Activated T-cell treated with anti-CD3 and anti-CD28 coated beads, Interleukin-2, amount 50 U/mL, for 72 hours (primary cell): ENCODE measurements at regions not wholly inside any gene's neighbourhood (a gene's known extent, or its start where the extent isn't known, plus 50 kb on each side); places are given as distances from the start of the nearest gene placed in this dataset.
A peak's percentile ranks its signal among the peaks of the same experiment; 100 is the strongest.

ENCODE experiments used
- ATAC-seq, 2 donors: fragments of 150-1000 bp; cut with Tn5 transposase; replicated peaks in 1 of 2; 2 replicates each; pipeline ENCODE4 v1.10.0; 2021; ENCODE audit warnings: moderate library complexity in 2 of 2, mild to moderate bottlenecking in 1 of 2
- DNase-seq, 2 donors: peaks; one replicate each; pipeline ENCODE4 v3.0.0; 2021 to 2022; ENCODE audit warnings: mixed read lengths in 1 of 2
- H3K27ac Mint-ChIP-seq: one replicate; pipeline ENCODE4 v1.8.0; 2022; ENCODE audit warnings: mild to moderate bottlenecking, moderate library complexity, mixed read lengths
- H3K27me3 Mint-ChIP-seq: one replicate; pipeline ENCODE4 v1.8.0; 2022; ENCODE audit warnings: low read depth, mixed read lengths
- H3K36me3 Mint-ChIP-seq, 2 donors: one replicate each; pipeline ENCODE4 v1.8.0; 2022; ENCODE audit warnings: mixed read lengths in 2 of 2, mild to moderate bottlenecking in 1 of 2; ENCODE audit not compliant: insufficient read depth in 2 of 2
- H3K4me1 Mint-ChIP-seq: one replicate; pipeline ENCODE4 v1.8.0; 2022; ENCODE audit warnings: low read depth, mixed read lengths
- H3K4me3 Mint-ChIP-seq, 2 donors: one replicate each; pipeline ENCODE4 v1.8.0; 2022; ENCODE audit warnings: mild to moderate bottlenecking in 2 of 2, mixed read lengths in 2 of 2, moderate library complexity in 2 of 2
- H3K9me3 Mint-ChIP-seq, 2 donors: one replicate each; pipeline ENCODE4 v1.8.0; 2022; ENCODE audit warnings: mixed read lengths in 2 of 2

DNA sequence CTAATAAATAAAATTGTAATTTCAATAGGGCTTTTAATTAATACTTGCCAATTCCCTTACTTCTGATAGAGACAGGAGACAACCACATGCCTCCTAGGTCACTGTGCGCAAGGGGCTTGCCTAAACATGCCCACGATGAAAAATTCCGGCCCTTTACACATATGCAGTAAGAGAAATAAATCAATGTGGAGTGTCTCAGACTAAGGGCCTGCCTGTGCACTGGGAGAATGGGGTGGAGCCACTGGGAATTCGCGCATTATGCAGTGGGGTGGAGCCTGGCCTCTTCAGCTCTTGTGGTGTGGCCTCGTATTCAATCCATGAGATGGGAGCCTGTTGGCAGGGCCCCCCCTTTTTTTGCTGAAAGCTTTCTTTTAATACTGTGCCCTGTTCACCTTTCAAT, 484.5 kb downstream of the PDGFC start:
- H3K27ac Mint-ChIP-seq = no peak overlapping the region
- ATAC-seq = no peak
- H3K27me3 Mint-ChIP-seq = no peaks in the 10 kb centered on the region

GRCh38 chr4:156481845-156482244, 489.8 kb downstream of the PDGFC start:
- Mint-ChIP-seq H3K27me3 (no peaks in the 10 kb centered on the region), H3K27ac (no peak overlapping the region), H3K9me3 (no peaks in the 10 kb centered on the region), H3K4me3 (no peak overlapping the region), H3K36me3 (no peaks in the 10 kb centered on the region), H3K4me1 (no peaks in the 10 kb centered on the region)
- ATAC-seq (no peak), DNase-seq (no peak)

More for the DNA sequence above, 484.5 kb downstream of the PDGFC start:
- Mint-ChIP-seq H3K36me3 (no peaks in the 10 kb centered on the region), H3K9me3 (peaks cover 2 to 4% of the 10 kb centered on the region in 2 donors), H3K4me3 (no peak overlapping the region), H3K4me1 (no peaks in the 10 kb centered on the region)
- DNase-seq = no peak

GRCh38 chr4:156477636-156478035, 494.0 kb downstream of the PDGFC start:
- Mint-ChIP-seq H3K27ac (no peak overlapping the region), H3K27me3 (no peaks in the 10 kb centered on the region), H3K4me1 (no peaks in the 10 kb centered on the region), H3K4me3 (no peak overlapping the region), H3K36me3 (no peaks in the 10 kb centered on the region), H3K9me3 (peaks cover 0 to 4% of the 10 kb centered on the region in 2 donors)
- no peak for ATAC-seq
- no peak for DNase-seq

DNA sequence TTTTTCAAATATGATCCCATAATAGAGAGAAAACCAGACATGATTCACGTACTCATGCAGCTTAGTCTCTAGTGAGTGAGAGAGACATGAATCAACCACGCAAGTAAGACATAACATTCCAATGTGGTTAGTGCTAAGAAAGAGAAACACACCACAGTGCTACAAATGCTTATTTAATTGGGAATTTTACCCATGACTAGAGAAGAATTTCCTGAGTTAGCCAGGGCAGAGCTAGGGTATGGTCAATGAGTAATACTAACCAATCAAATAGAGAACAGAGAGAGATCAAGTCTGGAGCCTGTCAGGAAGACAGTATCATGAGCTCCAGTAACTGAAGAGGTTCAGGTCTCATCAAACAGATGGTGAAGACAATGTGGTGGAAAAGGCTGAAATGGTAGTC, 495.2 kb downstream of the PDGFC start:
- H3K36me3 Mint-ChIP-seq = no peaks in the 10 kb centered on the region
- H3K4me1 Mint-ChIP-seq = no peaks in the 10 kb centered on the region
- H3K27me3 Mint-ChIP-seq = no peaks in the 10 kb centered on the region
- ATAC-seq (no peak), DNase-seq (no peak)
- no peak overlapping the region for H3K4me3 Mint-ChIP-seq
- peaks cover 0 to 4% of the 10 kb centered on the region in 2 donors for H3K9me3 Mint-ChIP-seq
- no peak overlapping the region for H3K27ac Mint-ChIP-seq

DNA sequence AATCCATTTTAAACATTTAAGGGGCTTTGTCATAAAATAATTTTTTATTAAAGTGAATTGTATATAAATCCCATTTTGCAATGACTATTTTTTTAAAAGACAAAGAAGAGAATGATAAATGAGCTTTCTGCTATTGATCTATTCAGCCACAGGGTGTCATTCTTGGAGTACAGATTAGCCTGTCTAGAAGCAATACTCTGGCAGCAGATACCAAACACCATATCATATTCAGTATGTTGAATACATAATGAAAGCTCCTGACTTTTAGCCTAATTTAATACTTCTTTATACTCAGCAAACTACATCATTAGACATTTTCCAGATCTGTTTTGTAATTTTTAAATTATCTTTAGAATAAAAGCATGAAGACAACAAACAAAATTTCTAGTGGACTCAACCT, 496.3 kb downstream of the PDGFC start:
- H3K27ac Mint-ChIP-seq = no peak overlapping the region
- no peak for DNase-seq
- H3K4me3 Mint-ChIP-seq = no peak overlapping the region
- no peak for ATAC-seq
- no peaks in the 10 kb centered on the region for H3K27me3 Mint-ChIP-seq
- H3K9me3 Mint-ChIP-seq = peaks cover 4% of the 10 kb centered on the region in 2 donors
- H3K36me3 Mint-ChIP-seq = no peaks in the 10 kb centered on the region
- no peaks in the 10 kb centered on the region for H3K4me1 Mint-ChIP-seq

GRCh38 chr4:156473151-156473550, 498.4 kb downstream of the PDGFC start:
- DNase-seq (no peak), ATAC-seq (peak; percentile 22 to 48)
- Mint-ChIP-seq H3K36me3 (no peaks in the 10 kb centered on the region), H3K4me3 (no peak overlapping the region), H3K9me3 (peaks cover 6% of the 10 kb centered on the region in 2 donors), H3K27ac (no peak overlapping the region), H3K4me1 (no peaks in the 10 kb centered on the region), H3K27me3 (no peaks in the 10 kb centered on the region)

- H3K4me1 Mint-ChIP-seq = no peaks in the 10 kb centered on the region
- H3K27ac Mint-ChIP-seq = no peak overlapping the region
- DNase-seq (no peak), ATAC-seq (no peak)
- H3K27me3 Mint-ChIP-seq = no peaks in the 10 kb centered on the region
- H3K4me3 Mint-ChIP-seq = no peak overlapping the region
- H3K9me3 Mint-ChIP-seq = peaks cover 6 to 7% of the 10 kb centered on the region in 2 donors
- no peaks in the 10 kb centered on the region for H3K36me3 Mint-ChIP-seq
These were observed 499.0 kb downstream of the PDGFC start for GRCh38 chr4:156472624-156473023.

- H3K27me3 Mint-ChIP-seq = no peaks in the 10 kb centered on the region
- peaks cover 4 to 6% of the 10 kb centered on the region in 2 donors for H3K9me3 Mint-ChIP-seq
- H3K27ac Mint-ChIP-seq = no peak overlapping the region
- H3K4me1 Mint-ChIP-seq = no peaks in the 10 kb centered on the region
- no peak for DNase-seq
- H3K36me3 Mint-ChIP-seq = no peaks in the 10 kb centered on the region
- ATAC-seq = no peak
- H3K4me3 Mint-ChIP-seq = no peak overlapping the region
These were observed 505.9 kb upstream of the CTSO start for GRCh38 chr4:156459584-156459983.

DNA sequence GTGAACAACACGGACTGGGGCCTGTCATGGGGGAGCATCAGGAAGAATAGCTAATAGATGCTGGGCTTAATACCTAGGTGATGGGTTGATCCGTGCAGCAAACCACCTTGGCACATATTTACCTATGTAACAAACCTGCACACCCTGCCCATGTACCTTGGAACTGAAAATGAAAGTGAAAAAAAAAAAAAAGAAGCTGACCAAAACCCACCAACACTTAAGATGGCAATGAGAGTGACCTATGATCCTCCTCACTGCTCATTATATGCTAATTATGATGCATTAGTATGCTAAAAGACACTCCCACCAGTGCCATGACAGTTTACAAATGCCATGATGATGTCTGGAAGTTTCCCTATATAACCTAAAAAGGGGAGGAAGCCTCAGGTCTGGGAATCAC, 503.2 kb upstream of the CTSO start:
- ATAC-seq (no peak), DNase-seq (no peak)
- Mint-ChIP-seq H3K27ac (no peak overlapping the region), H3K36me3 (no peaks in the 10 kb centered on the region), H3K9me3 (peaks cover 6 to 7% of the 10 kb centered on the region in 2 donors), H3K4me3 (no peak overlapping the region), H3K27me3 (no peaks in the 10 kb centered on the region), H3K4me1 (no peaks in the 10 kb centered on the region)

GRCh38 chr4:156443488-156443887, 489.8 kb upstream of the CTSO start:
- no peaks in the 10 kb centered on the region for H3K27me3 Mint-ChIP-seq

GRCh38 chr4:156442912-156443311, 489.2 kb upstream of the CTSO start:
- Mint-ChIP-seq H3K4me3 (no peak overlapping the region), H3K36me3 (no peaks in the 10 kb centered on the region), H3K9me3 (peaks cover 0 to 2% of the 10 kb centered on the region in 2 donors), H3K27me3 (no peaks in the 10 kb centered on the region), H3K4me1 (no peaks in the 10 kb centered on the region), H3K27ac (no peak overlapping the region)
- ATAC-seq (no peak), DNase-seq (no peak)

More at GRCh38 chr4:156443488-156443887, 489.8 kb upstream of the CTSO start:
- H3K9me3 Mint-ChIP-seq = peaks cover 0 to 4% of the 10 kb centered on the region in 2 donors
- H3K27ac Mint-ChIP-seq = no peak overlapping the region
- no peak for ATAC-seq
- H3K4me3 Mint-ChIP-seq = no peak overlapping the region
- no peak for DNase-seq
- no peaks in the 10 kb centered on the region for H3K4me1 Mint-ChIP-seq
- no peaks in the 10 kb centered on the region for H3K36me3 Mint-ChIP-seq

DNA sequence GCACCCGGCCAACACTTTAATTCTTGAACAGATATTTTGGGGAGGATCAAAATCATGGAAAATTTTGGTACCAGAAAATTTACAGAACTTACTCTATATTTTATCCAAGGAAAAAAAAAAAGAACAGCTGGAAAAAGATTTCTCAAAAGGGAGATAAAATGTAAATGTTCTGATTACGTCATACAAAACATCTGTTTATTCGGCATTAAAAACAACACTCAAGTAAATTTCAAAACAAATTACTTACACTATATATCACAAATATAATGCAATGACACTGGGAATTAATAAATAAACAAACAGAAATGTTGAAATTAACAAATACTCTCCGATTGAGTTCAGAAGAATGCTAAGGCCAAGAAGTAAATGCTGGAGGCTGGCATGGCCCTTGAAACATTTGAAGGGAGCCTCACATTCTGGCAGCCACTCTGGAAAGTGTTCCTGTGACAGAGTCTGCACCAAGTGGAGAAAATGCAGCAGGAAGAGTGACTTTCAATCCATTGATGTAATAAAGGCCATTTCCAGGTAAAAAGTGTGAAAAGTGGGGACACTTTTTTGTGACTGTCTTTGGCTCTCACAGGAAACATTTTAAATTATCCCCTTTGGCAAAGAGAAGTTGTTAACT, 486.0 kb upstream of the CTSO start:
- Mint-ChIP-seq H3K4me1 (no peaks in the 10 kb centered on the region), H3K27ac (no peak overlapping the region), H3K36me3 (no peaks in the 10 kb centered on the region), H3K9me3 (peaks cover 0 to 2% of the 10 kb centered on the region in 2 donors), H3K4me3 (no peak overlapping the region), H3K27me3 (no peaks in the 10 kb centered on the region)
- no peak for DNase-seq
- no peak for ATAC-seq

DNA sequence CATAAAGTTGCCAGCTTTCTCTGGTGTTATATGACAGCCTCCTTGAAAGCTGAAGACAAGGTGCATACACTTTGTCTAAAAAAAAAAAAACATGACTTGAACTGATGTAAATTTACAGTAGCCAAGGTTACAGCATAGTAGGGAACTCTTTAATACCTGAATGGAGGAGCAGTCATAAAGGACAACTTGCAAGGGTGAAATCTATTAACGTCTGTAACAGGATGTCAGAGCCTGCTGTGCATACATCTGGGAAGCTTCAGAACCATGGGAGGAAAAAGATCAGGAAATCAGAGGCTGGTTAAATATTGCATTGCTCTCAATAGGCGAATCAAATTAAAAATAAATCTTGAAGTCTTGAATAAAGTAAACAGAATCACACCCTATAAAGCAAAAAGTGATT, 484.0 kb upstream of the CTSO start:
- Mint-ChIP-seq H3K9me3 (peaks cover 2% of the 10 kb centered on the region in 2 donors), H3K4me3 (no peak overlapping the region), H3K4me1 (no peaks in the 10 kb centered on the region), H3K36me3 (no peaks in the 10 kb centered on the region), H3K27ac (no peak overlapping the region), H3K27me3 (no peaks in the 10 kb centered on the region)
- no peak for ATAC-seq
- no peak for DNase-seq

DNA sequence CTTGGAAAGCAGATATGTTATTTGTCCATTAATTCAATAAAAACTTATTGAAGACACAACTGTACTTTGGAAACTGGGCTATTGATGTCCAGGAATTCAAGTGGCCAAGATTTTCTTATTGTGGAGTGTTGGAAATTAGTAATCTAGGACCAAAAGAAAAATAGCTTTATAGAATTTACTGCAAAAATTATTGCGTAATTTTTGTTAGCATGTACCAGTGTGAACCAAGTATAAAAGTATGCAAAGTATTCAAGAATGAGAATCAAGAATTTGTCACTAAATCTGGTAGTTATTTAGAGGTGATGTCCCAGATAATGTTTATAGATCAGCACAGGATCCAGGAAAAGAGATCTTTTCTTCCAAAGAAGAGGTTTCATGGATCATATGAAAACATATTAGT, 468.9 kb upstream of the CTSO start:
- Mint-ChIP-seq H3K27ac (no peak overlapping the region), H3K9me3 (peaks cover 2% of the 10 kb centered on the region in 2 donors), H3K4me1 (no peaks in the 10 kb centered on the region), H3K36me3 (no peaks in the 10 kb centered on the region), H3K27me3 (no peaks in the 10 kb centered on the region), H3K4me3 (no peak overlapping the region)
- DNase-seq (no peak), ATAC-seq (no peak)
